GM21367 (cell line): ENCODE measurements at regions not wholly inside any gene's neighbourhood (a gene's known extent, or its start where the extent isn't known, plus 50 kb on each side); places are given as distances from the start of the nearest gene placed in this dataset.

Source experiments
- ATAC-seq: cut with Tn5 transposase; IDR thresholded peaks from one replicate; pipeline ENCODE4 v1.9.1; 2021; ENCODE audit not compliant: unreplicated experiment

DNA sequence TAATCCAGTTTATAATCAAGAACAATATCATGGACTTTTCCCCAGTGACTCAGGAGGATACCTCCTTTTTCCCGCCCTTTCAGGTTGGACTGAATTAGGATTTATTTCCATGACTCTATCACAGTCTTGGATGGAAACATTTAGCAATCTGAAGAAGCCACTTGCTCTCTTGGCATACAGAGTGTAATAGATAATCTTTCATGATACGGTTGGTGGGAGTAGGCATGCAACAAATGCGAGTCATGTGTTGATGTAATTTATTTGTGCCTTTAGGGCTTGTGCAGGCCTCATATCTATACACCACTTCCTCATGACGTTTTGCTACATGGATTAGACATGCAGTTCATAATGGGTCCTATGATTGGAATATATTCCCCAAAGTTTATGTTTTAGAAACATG, 54.2 kb upstream of the MCTP2 start:
- ATAC-seq = no peak

DNA sequence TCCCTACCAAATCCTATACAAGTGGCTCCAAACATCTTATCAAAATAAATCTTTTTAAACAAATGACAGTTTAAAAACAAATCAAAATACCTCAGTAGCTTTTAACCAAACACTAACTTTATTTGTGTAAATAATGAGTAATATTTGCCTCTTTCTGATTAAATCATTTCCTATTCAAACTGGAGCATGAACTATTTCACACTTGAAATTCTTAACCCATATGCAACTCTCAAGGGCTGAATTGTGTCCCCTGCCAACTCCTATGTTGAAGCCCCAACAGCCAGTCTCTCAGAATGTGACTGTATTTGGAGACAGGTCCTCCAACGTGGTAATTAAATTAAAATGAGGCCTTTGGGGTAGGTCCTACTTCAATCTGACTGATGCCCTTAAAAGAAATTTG, 55.9 kb upstream of the MCTP2 start:
- ATAC-seq = no peak

DNA sequence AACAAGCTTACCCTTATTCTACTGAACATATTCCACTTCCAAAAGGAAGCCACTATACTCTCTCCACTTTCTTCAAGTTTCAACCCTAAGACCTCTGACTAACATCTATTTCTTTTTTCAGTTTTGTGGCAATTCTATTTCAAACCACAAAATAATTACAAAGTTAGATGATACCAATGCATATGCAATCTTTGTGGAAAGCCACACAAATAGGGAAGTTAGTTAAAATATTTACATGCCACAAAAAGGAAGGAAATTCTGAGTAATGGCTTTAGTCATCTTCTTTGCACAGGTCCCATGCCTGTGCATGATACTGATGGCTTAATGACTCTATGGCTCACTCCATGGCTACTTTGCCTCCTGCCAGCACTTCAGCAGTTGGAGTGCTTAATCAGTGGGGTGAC, 57.0 kb upstream of the MCTP2 start:
- ATAC-seq = peak; percentile 90

DNA sequence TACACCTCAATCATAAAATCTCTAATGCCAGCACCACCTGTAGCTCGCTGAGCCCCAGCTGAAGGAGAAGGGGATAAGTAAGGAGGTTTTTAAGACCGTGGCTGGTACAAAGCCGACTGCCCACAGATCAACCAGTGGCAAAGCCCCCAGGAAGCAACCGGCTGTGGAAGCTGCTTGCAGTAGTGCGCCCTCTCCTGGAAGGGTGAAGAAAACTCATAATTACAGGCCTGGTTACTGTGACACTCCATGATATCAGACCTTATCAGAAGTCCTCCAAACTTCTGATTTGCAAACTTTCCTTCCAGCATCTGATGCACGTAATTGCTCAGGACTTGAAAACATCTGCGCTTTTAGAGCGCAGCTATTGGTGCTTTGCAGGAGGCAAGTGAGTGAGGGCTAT, 63.1 kb upstream of the MCTP2 start:
- ATAC-seq = no peak

DNA sequence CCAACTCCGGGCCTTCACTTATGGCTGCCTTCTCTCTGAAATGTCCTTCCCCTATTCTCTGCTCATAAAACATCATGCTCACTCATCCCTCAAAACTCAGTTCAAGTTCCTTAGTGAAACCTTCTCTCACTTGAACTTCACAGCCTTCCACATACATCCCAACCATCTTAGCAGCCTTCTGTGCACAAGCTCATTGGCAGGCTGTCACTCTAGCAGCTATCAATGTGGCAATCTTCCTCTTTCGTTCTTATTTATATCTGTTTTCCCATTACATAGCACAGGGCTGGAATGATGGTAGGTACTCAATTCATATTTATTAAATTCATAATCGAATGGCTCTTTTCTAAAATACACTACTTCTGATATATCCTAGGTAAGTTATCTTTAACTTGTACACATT, 66.4 kb upstream of the MCTP2 start:
- ATAC-seq = no peak

DNA sequence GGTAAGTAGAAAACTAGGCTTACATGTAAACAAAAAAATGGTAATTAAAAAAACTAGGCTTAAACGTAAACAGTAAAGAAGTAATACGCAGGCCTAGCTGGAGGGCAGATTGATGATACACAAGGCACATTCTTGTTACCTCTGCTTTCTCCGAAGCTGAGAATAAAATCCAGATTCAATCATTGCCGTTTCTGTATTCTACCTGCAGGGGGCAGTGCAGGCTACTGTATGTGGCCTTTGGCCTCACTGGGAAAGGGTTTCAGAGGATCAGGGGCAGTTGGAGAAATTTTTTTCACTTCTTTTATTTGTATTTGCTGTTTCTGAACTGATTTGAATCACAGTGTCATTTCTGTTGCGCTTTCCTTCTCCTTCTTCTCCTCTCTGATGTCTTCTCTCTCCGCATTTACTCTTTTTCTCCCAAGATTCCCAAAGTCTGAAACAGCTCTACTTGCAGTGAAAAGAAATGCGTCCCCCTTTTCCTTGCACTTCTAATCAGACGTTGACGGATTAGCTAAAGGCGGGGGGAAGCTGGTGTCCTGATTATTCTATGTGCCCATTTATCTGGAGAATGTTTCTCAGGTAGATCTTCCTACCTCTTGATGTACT, 67.1 kb upstream of the MCTP2 start:
- ATAC-seq = no peak

DNA sequence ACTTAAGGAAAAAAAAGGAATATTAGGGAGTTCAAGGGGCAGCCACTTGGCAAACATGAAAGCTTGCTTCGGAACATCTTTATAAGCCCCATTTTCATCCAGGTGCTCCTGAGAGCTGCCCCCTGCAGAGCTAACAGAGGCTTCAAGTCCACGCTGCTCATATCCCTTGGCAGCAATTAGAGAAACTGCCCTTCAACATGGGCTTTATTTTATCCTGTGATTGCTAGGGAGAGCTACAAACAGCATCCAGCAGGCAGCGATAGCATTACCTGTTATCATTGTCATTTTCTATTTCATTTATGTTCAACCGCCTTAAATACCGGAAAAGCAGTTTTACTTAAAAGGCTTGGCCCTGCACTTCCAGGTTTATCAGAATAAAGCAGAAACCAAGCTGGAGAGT, 68.4 kb upstream of the MCTP2 start:
- no peak for ATAC-seq

DNA sequence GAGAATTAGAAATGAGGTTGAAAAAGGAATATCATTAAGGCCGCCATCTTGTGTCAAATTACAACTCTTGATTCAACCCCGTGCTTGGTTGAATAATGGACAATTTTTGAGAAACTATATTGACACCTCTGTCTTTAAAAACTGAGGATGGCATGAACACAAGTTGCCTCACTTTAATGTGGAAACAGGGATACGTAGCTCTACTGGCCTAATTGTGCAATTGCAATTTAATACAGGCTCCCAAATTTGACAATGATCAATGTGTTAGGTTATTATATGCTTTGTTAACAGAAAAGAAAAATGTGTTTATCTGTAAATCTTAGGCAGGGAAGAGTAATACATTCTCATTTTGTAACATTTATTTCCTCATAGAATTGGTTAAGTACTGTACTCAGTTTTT, 77.1 kb upstream of the MCTP2 start:
- ATAC-seq = no peak

DNA sequence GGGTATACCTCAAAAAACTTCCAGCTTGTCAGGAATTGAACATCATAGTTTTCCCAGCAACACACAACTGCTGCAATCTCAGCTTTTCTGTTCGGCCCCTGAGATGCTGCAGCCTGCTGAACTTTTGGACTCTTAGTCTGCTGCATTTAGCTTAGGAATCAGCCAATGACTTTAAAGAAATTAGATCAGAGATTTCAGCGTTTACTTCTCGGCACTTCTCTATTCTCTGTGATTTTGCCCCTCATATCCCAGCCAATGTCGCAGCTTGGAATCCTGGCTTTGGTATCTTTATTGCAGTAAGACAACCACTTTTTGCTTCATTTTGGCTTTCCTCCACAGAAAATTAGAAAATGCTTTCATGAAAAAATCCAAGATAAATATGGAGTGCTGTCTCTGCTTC, 86.3 kb upstream of the MCTP2 start:
- no peak for ATAC-seq

DNA sequence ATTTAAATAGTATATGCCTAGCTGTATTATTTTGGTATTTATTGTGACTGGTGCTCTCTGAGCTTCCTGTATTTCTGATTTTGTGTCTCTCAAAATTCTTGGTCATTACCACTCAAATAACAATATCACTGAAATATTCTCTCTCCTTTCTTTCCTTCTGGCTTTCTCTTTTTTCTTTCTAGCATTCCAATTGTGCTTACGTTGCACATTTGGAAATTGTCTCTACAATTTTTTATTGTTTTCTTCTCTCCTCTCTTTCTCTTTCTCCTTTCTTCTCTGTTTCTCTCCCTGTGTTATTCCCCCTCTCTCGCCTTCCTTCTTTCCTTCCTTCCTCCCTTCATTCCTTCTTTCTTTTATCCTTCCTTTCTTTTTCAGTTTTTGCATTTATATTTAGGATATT, 89.6 kb upstream of the MCTP2 start:
- no peak for ATAC-seq

DNA sequence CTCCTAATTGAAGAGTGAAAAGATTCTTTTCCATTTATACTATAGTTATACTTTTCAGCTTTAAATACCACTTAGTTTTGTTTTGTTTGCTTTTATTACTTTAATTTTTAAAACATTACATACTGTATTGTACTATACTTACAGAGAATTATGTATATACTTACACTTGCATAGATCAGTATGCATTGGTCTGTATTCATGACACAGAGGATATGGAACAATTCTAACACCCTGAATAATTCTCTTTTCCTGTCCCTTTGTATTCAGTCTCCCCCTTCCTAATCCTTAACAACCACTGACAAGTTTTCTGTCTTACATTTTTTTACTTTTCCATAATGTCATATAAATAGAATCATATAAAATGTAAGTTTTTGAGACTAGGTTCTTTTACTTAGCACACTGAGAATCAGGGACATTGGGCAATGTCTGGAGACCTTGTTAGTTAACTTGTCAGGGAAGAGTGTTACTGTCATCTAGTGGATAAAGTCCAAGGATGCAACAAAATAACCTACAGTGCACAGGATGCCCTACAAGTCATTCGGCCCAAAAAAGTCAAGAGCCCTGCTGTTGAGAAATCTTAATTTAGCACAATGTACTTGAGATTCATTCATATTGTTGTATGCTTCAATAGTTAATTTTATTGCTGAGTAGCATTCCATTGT, 95.7 kb upstream of the MCTP2 start:
- no peak for ATAC-seq

DNA sequence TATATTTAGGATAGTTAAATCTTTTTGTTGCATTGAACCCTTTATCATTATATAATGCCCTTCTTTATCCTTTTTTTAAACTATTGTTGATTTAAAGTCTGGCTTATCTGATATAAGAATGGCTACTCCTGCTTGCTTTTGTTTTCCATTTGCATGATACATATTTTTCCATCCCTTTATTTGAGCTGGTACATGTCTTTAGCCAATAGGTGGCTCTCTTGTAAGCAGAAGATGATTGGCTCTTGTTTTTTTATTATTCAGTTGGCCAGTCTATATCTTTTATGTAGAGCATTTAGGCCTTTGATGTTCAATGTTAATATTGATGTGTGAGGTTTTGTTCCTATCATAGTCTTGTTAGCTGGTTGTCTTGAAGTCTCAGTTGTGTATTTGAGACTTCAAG, 99.5 kb upstream of the MCTP2 start:
- no peak for ATAC-seq

DNA sequence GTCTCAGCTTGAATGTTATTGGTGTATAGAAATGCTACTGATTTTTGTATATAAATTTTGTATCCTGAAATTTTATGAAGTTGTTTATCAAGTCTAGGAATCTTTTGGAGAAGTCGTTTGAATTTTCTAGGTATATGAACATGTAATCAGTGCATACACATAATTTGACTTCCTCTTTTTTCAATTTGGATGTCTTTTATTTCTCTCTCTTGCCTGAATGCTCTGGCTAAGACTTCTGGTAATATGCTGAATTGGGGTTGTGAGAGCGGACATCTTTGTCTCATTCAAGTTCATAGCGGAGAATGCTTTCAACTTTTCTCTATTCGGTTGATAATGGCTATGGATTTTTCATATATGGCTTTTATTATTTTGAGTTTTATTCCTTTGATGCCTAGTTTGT, 100.9 kb upstream of the MCTP2 start:
- ATAC-seq = no peak

DNA sequence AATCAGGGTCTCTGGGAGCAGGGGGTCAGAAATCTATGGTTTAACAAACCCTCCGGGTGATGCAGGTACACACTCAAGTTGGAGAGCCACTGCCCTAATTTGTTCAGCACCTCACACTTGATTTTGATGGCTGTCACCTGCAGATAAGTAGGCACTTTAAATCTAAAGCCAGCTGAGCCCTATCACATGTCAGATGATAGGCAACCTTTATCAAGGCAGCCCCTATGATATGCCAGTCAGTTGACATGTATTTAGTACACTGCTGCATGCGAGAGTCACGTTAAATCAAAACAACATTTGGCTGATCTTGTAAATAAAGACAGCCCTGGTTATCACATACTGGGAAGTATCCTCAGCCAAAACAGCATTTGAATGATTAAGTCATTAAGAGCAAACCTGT, 104.4 kb upstream of the MCTP2 start:
- ATAC-seq = no peak

DNA sequence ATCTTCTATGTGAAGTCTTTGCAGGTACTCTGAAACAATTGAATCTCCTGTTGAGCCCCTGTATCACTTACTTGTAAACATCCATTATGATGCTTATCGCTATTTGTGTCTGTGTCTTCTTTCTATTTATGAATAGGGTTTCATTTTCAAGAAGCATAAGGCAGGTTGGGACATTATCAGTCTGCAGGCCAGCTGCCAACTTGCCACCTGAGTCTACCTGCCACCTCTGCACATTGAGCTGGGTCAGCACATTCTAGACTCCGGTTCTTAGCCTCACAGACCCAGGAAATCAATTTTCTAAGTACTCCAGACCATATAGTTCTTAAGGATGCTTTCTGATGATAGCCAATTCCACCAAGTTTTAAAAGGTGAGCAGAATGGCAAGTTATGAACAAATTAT, 105.7 kb upstream of the MCTP2 start:
- ATAC-seq = no peak

DNA sequence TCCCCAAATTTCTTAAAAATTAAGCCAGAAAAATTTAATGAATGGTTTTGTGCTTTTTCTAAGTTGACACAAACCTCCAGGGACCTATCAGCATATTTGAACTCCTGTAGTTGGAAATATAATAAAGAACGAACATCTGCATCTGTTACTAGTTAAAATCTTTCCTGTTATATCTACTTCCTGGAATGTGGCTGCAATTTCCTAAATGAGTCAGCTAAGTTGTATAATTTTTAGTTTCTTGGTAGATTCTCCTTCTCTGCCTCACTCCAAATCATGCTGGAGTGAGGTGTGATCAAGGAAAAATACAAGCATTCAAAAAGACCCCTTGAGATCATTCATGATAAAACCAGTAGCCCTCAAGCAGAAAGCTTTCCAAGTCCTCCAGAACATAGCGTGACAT, 106.2 kb upstream of the MCTP2 start:
- ATAC-seq = no peak

DNA sequence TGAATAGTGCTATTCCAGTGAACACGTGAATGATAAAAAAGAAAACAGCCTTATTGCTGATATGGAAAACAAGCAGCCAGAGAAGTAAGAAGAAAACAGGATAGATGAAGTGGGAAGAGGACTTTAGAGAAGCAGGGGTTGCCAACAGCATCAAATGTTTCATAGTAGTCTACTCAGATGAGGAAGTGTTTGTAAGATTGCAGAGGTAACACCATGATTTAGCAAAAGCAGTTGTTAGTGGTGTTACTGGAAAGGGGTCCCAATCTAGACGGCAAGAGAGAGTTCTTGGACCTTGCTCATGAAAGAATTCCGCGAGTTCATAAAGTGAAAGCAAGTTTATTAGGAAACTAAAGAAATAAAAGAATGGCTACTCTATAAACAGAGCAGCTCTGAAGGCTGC, 108.8 kb upstream of the MCTP2 start:
- ATAC-seq = no peak

DNA sequence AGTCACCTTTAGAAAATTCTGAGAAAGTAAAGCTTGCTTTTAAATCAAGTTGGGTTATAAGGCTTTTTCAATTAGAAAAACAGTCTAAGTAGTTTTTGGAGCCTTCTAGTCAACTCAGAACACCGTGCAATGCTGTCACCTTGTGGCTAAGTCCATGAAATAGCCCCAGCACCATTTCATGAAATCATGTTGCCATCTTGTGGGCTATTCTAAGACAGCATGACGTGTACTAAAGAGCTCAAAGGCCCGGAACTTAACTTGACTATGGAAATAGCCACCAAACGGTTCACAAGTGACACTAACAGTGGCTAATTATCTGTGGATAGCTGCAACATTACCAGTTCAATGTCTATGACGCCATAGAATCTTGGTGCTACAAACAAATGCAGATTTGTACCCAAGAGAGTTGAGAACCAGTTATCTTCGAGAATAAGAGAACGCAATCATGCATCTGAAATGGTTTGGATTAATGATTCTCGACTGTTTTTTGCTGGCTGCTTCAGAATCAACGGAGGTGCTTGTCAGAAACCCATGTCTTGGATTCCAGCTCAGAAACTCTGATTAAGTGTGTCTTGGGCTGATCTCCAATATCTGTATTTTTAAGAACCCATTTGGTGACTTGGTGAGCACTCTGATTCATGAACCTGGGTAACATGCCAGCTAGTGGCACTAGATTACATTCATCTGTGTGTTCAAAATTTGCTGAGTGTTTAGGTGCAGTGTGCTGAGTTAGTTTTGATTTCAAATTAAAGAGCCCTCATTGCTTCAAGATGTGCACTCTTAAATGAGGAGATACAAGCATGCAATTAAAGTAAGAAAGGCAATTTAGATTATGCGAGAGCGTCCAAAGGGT, 111.2 kb upstream of the MCTP2 start:
- ATAC-seq = peak; percentile 99

DNA sequence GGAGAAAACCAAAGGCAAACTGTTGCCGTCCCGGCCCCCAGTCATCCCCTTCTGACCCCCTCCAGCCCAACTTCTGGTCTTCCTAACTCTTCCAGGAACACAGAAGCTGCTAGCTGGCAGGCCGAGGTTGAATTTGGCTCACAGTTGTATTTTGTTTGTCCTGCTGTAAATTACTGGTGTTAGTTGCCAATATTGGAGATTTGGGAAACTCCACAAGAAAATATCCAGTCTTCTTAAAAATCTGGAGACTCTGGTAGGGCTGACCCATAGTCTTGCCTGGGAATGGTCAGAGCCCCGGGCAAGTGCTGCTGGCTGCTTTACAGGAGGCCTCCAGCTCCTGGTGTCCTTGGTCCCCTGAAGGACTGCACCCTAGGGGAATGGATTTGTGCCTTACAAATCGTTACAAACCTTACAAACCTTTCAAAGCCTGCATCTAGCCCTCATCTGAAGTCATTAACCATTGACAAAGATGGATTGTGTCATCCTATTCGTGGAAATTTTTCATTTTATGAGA, 112.0 kb upstream of the MCTP2 start:
- ATAC-seq = no peak

DNA sequence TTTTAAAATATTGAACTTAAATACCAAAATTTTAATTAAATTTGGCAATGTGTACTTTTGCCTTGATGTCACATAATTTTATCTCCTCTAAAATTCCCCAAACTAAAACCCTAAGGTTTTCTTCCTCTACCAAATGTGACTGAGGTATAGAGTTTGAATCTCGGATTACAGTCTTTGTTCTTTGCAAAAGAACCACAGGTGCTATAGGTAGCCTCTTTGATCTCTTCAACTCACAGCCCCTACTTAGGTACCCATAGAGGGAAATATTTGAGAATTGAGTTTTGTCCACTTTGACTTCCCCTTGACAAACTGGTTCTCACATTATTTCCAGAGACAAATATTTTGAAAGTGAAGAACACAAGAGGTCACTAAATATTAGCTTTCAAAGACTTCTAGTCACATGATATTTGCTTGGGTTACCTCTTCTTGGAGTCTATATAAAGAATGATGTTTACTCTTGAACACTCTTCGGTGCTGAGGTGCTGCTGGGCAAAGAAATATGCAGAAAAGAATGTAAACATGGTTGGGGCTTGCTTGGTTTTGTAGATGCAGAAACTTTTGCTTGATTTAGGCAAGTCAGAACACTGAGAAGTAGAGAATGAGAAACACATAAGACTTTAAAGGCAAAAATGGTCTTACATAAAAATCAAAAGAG, 120.8 kb upstream of the MCTP2 start:
- no peak for ATAC-seq

DNA sequence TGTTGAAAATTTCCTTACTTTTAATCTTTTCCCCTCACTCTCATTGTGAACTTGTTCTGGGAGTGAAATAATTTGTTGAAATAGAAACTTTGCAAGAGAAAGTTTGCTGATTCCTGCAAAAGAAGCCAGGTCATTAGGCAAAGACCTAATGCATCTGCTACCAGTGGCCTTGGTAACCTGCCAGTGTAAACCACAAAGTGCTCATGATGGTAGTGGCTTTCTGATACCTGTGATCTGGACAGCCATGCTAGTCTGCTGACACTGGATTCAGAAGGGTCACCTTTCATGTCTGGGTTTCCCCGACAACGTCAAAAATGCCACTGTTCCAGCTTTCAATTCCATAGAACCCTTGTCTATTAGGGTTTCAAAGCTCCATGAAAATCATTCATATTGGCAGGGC, 123.7 kb upstream of the MCTP2 start:
- ATAC-seq = no peak

DNA sequence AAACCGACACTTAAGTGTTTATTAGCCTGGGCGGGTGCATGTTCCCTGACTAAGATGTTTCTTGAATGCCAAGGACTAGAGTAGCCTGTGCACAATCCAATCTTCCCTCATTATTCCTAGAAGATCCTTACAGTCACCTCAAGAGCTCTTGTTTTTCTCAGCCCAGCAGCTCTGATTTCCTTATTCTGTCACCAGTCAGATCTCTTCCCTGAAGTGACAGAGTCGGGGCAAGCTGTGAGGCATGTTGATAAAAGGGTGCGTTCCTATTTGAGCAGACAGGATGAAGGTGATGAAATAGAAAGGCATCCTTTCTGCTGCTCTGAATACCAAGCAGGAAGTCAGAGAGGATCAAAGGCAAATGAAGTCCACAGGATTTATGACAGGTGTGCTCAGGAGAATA, 125.6 kb upstream of the MCTP2 start:
- no peak for ATAC-seq
